Esophagus squamous epithelium (tissue), 4 donors: ENCODE measurements at regions not wholly inside any gene's neighbourhood (a gene's known extent, or its start where the extent isn't known, plus 50 kb on each side); places are given as distances from the start of the nearest gene placed in this dataset.

Experiments used
- POLR2A ChIP-seq, 4 donors: fragments of 450-650 bp; IDR thresholded peaks; one replicate each; pipeline ENCODE4 v1.6.1; 2017; ENCODE audit warnings: antibody characterized with exemption in 4 of 4, mild to moderate bottlenecking in 4 of 4, moderate library complexity in 3 of 4
- TF ChIP-seq, protein P1 (sequence below), 6 experiments: fragments of 450-650 bp in 4 of 6; fragments of 200-600 bp in 2 of 6; sonication (generic) in 2 of 6; IDR thresholded peaks; one replicate each; pipeline ENCODE4 v1.5.1; 2016 to 2019; ENCODE audit warnings: antibody characterized with exemption in 6 of 6, mild to moderate bottlenecking in 4 of 6, moderate library complexity in 4 of 6

GRCh38 chr18:40577981-40578365, 1377.1 kb upstream of the PIK3C3 start:
- TF ChIP-seq POLR2A (IDR thresholded peaks at IDR 0.05), result no peak
- TF ChIP-seq, protein P1, sequence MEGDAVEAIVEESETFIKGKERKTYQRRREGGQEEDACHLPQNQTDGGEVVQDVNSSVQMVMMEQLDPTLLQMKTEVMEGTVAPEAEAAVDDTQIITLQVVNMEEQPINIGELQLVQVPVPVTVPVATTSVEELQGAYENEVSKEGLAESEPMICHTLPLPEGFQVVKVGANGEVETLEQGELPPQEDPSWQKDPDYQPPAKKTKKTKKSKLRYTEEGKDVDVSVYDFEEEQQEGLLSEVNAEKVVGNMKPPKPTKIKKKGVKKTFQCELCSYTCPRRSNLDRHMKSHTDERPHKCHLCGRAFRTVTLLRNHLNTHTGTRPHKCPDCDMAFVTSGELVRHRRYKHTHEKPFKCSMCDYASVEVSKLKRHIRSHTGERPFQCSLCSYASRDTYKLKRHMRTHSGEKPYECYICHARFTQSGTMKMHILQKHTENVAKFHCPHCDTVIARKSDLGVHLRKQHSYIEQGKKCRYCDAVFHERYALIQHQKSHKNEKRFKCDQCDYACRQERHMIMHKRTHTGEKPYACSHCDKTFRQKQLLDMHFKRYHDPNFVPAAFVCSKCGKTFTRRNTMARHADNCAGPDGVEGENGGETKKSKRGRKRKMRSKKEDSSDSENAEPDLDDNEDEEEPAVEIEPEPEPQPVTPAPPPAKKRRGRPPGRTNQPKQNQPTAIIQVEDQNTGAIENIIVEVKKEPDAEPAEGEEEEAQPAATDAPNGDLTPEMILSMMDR (IDR thresholded peaks at IDR 0.05), result no peak
